ENCODE measurements at regions not wholly inside any gene's neighbourhood (a gene's known extent, or its start where the extent isn't known, plus 50 kb on each side); places are given as distances from the start of the nearest gene placed in this dataset.

GRCh38 chrX:138923805-138924204 is 212.3 kb upstream of the FGF13 start:
- H3K4me3 ChIP-seq, result no peak overlapping the region
- TF ChIP-seq CTCF (IDR thresholded peaks at IDR 0.05), result no peak
- no peak overlapping the region for H3K27ac ChIP-seq
- DNase-seq (ENCODE audit: low spot score), result no peak

- Histone ChIP-seq H3K4me3 (no peak overlapping the region), H3K27ac (no peak overlapping the region)
- DNase-seq (ENCODE audit: low spot score), result no peak
- no peak for TF ChIP-seq CTCF (IDR thresholded peaks at IDR 0.05)
These were observed 209.5 kb upstream of the FGF13 start for GRCh38 chrX:138921031-138921430.

- TF ChIP-seq CTCF (IDR thresholded peaks at IDR 0.05), result no peak
- H3K27ac ChIP-seq, result no peak overlapping the region
- H3K4me3 ChIP-seq, result no peak overlapping the region
- no peak for DNase-seq (ENCODE audit: low spot score)
These were observed 206.3 kb upstream of the FGF13 start for GRCh38 chrX:138917781-138918180.

- no peak overlapping the region for H3K4me3 ChIP-seq
- H3K27ac ChIP-seq, result no peak overlapping the region
- DNase-seq (ENCODE audit: low spot score), result no peak
- no peak for TF ChIP-seq CTCF (IDR thresholded peaks at IDR 0.05)
These were observed 203.2 kb upstream of the FGF13 start for GRCh38 chrX:138914767-138915166.

- no peak overlapping the region for H3K27ac ChIP-seq
- no peak overlapping the region for H3K4me3 ChIP-seq
- DNase-seq (ENCODE audit: low spot score), result no peak
- no peak for TF ChIP-seq CTCF (IDR thresholded peaks at IDR 0.05)
These were observed 197.1 kb upstream of the FGF13 start for GRCh38 chrX:138908577-138908976.

GRCh38 chrX:138897621-138898492 is 186.3 kb upstream of the FGF13 start:
- TF ChIP-seq CTCF (IDR thresholded peaks at IDR 0.05), result no peak
- Histone ChIP-seq H3K4me3 (no peak overlapping the region), H3K27ac (no peak overlapping the region)
- DNase-seq (ENCODE audit: low spot score), result no peak

GRCh38 chrX:138890491-138890890 is 179.0 kb upstream of the FGF13 start:
- H3K4me3 ChIP-seq, result no peak overlapping the region
- TF ChIP-seq CTCF (IDR thresholded peaks at IDR 0.05), result no peak
- DNase-seq (ENCODE audit: low spot score), result no peak
- no peak overlapping the region for H3K27ac ChIP-seq
